ENCODE measurements at regions not wholly inside any gene's neighbourhood (a gene's known extent, or its start where the extent isn't known, plus 50 kb on each side); places are given as distances from the start of the nearest gene placed in this dataset.

DNA sequence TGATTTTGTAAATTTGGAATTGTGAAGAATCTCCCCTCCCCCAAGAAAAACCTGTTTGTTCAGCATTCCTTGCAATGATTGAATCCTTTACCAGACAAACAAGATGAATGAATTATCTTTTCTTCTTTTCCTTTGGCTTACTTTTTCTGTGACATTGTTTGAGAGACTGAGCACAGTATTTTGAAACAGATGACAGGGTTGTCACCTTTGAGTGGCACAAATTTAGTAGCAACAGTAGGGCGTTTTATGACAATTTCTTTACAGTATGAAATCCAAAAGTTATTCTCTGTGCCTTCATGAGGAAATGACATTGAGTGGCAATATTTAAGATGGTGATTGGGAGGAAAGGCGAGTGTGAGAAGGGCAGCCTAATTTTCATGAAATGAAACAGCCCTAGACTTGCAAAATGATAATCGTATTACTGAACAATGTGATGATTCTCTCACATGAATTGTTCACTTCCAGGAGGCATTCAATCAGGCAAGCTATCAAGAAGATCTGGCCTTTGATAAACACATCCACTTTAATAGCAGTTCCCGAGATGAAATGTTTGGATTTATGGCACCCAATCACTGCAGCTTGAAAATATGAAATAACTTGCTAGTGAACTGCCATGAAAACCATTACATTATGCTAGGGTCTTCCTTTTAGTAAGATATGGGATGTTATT lies 68.6 kb upstream of the SCEL start:
- no peak overlapping the region for H3K4me3 ChIP-seq (ENCODE audit: low read depth, low read length)
- no peak for TF ChIP-seq CTCF (IDR thresholded peaks at IDR 0.05; ENCODE audit: insufficient read depth, low read length)
- DNase-seq (ENCODE audit: low read depth), result no peak

GRCh38 chr13:77465603-77466195 lies 69.8 kb upstream of the SCEL start:
- H3K4me3 ChIP-seq (ENCODE audit: low read depth, low read length), result no peak overlapping the region
- peak; percentile 12 for DNase-seq (ENCODE audit: low read depth)
- no peak for TF ChIP-seq CTCF (IDR thresholded peaks at IDR 0.05; ENCODE audit: insufficient read depth, low read length)

DNA sequence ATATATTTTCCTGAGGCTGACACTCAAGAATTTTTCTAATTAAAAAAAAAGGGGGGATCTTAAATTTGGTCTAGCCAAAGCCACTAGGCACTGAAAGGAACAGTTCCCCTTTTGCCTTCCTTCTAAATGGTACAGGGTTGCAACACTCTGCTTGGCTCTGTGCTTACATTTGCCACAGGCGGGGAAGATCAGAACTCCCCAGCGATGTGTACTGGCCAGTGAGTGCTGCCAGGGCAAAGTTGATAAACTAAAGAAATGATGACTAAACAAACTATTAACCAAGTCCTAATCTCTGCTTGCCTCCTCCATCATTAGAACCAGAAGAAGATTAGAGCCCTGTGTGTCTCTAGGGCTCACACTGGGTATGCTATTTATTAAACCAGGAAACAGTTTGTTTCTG lies 75.3 kb upstream of the SCEL start:
- TF ChIP-seq CTCF (IDR thresholded peaks at IDR 0.05; ENCODE audit: insufficient read depth, low read length), result no peak
- DNase-seq (ENCODE audit: low read depth), result peak; percentile 26
- H3K4me3 ChIP-seq (ENCODE audit: low read depth, low read length), result no peak overlapping the region

GRCh38 chr13:77459592-77459991 lies 75.9 kb upstream of the SCEL start:
- no peak overlapping the region for H3K4me3 ChIP-seq (ENCODE audit: low read depth, low read length)
- TF ChIP-seq CTCF (IDR thresholded peaks at IDR 0.05; ENCODE audit: insufficient read depth, low read length), result no peak
- no peak for DNase-seq (ENCODE audit: low read depth)

GRCh38 chr13:77458736-77459135 lies 76.8 kb upstream of the SCEL start:
- H3K4me3 ChIP-seq (ENCODE audit: low read depth, low read length), result no peak overlapping the region
- no peak for TF ChIP-seq CTCF (IDR thresholded peaks at IDR 0.05; ENCODE audit: insufficient read depth, low read length)
- no peak for DNase-seq (ENCODE audit: low read depth)

DNA sequence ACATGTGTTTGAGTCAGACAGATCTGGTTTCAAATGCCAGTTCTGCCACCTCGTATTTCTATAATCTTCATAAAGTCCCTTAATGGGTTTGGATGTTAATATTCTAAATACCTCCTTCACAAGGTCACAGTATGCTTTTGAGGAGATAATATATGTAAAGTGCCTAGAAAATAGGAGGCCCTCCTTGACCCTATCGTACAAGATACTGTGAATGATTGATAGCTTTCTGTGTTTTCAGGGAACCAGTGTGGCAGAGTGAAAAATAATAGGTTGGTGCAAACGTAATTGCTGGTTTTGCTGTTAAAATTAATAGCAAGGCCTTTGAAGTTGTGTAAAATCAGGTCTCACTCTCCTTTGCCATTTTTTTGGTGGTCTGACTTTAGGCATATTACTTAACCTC lies 77.5 kb upstream of the SCEL start:
- no peak overlapping the region for H3K4me3 ChIP-seq (ENCODE audit: low read depth, low read length)
- TF ChIP-seq CTCF (IDR thresholded peaks at IDR 0.05; ENCODE audit: insufficient read depth, low read length), result no peak
- DNase-seq (ENCODE audit: low read depth), result no peak

DNA sequence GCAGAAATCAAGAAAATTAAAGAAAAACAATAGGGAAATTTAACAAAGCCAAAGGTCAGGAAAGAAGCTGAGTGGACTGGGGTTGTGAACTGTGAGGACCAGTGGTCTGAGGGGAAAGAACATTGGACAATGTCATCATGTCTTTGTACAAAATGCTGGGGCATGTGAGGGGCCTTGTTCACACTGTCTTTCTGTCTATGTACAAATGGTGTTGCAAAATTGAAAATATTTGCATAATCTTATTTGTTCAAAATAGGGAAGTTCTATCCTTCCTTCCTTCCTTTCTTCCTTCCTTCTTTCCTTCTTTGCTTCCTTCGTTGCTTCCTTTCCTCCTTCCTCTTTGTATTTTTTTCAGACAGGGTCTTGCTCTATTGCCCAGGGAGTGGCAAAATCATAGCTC lies 79.2 kb upstream of the SCEL start:
- H3K4me3 ChIP-seq (ENCODE audit: low read depth, low read length), result no peak overlapping the region
- TF ChIP-seq CTCF (IDR thresholded peaks at IDR 0.05; ENCODE audit: insufficient read depth, low read length), result no peak
- DNase-seq (ENCODE audit: low read depth), result no peak
